Inflammatory macrophage treated with lipopolysaccharide for 1 hour (primary cell): ENCODE measurements at regions not wholly inside any gene's neighbourhood (a gene's known extent, or its start where the extent isn't known, plus 50 kb on each side); places are given as distances from the start of the nearest gene placed in this dataset.
"Not testable (repeated sequence)": the region's sequence is repeated elsewhere in the genome, so short reads cannot be mapped to it uniquely, and the experiment has no call there.

Source experiments
- DNase-seq, 2 donors: peaks; one replicate each; pipeline ENCODE4 v3.0.0-alpha.2; 2020 to 2022

GRCh38 chr6:155543166-155543847 is 87.7 kb upstream of the NOX3 start:
- no peak for DNase-seq

GRCh38 chr6:155542036-155542435 is 86.4 kb upstream of the NOX3 start:
- no peak for DNase-seq

DNA sequence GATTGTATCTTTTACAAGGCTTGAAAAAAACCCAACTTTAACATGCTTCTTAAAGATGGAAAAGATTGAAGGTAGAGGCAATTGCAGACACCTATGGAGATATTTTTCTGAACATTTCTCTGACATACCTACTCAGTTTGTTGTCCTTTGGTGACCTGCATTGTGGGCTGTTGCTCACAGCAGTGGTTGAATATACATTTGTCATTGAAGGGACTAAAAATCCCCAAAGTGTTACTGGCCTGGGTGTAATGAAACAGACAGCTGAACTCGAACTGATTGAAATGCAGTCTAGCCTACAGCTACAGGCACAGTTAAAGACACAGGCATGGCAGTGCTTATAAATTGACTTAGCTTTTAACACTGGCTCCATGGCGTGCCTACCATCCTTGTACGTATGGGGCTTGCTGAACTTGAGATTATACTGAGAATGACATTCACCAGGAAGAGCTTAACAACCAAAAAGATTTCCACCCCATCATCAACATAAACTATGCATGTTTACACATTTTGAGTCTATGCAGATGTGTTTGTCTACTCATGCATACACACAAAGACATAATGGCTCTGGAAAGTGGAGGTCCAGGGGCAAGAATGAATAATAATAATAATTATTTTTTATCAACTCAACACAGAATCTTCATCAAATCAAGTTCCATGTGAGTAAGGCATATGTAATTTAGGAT is 83.2 kb upstream of the NOX3 start:
- DNase-seq, result no peak

DNA sequence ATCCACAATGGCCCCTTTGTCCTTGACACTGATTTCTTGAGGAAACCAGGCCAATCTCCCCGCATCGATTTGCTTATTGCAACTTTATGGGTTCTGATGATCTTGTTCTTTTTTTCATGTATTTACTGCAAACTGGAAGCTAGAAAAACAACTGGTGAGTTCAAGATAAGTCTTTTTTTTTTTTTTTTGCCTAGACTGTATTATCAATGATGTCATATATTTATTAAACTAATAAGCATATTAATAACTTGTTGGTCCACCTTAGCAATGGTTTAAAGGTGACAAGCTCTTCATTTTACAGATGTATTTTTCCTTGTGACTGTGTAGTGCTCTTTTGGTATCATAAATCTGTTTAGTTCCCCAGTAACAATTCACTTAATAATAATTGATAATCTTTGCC is 79.0 kb upstream of the NOX3 start:
- DNase-seq, result no peak

GRCh38 chr6:155530219-155530834 is 74.7 kb upstream of the NOX3 start:
- DNase-seq, result peak; percentile 37 to 63

- not testable (repeated sequence) for DNase-seq
Observed at GRCh38 chr6:155529814-155530213, 74.2 kb upstream of the NOX3 start.

- DNase-seq, result peak; percentile 72 to 88
Observed at GRCh38 chr6:155528982-155529453, 73.4 kb upstream of the NOX3 start.

- no peak for DNase-seq
Observed at GRCh38 chr6:155528335-155528734, 72.7 kb upstream of the NOX3 start.

DNA sequence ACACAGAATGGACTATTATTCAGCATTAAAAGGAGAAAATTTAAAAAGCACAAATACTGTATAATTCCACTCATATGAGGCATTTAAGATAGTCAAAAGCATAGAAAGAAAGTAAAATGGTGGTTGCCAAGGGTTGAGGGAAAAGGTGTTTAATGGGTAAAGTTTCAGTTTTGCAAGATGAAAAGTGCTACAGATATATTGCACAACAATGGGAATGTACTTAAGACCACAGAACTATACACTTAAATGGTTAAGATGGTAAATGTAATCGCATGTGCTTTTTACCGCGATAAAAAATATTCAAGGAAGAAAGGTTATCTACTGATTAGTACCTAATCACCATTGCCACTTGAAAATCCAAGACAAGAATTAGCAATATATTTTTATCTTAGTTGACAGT is 71.8 kb upstream of the NOX3 start:
- DNase-seq, result no peak

DNA sequence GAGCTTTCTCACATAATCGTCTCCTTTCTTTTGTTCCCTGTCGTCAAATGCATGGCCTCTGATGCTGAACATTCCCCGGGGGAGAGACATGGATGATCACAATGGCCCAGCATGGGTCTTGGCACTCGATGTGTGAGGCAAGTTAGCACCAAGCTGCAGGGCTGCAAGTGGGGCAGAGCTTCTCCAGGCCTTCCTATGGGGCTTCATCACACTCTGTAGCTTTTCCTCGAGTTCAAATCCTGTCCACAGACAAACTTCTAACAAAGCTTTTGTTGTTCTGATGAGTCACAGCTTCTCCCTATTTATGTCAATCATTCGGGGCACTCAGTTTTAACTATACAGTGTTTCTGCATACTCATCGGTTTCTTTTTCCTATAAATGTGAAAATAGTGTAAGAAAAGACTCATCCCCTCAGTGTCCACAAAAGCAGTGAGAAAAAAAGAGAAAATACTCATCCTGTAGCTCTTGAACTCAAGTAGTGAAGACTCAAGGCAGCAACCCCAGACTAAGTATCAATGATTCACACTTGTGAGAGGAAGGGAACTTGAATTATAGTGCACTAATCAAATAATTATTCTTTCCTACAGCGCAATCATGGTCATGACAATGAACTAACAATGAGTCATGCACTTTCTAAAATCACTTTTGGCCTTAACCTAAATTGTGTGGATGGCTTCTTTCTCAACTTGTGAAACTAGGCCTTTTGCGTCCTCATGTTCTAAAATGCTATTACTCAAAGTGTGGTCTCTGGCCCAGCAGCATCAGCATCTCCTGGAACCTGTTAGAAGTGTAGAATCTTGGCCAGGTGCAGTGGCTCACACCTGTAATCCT is 68.4 kb upstream of the NOX3 start:
- peak in 1 of 2 donors; percentile 22 for DNase-seq

DNA sequence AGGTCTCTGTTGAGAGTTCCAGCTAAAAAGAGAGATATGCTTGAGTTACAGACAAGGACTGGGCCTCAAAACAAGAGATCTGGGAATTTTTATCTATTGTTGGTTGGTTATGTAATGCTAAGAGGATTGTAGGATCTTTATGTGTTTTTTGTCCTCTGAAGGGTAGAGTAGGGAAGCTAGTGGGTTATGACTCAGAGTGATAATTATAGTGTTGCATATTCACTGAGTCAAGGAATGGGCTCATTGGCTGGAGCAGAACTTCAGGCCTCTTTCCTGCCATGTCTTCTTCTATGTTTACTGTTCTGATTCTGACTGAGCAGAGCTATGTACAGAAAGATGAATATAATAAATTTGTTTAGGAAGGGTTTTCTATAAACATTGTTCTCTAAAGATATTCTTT is 66.1 kb upstream of the NOX3 start:
- no peak for DNase-seq

- no peak for DNase-seq
Observed at GRCh38 chr6:155520078-155520477, 64.4 kb upstream of the NOX3 start.

DNA sequence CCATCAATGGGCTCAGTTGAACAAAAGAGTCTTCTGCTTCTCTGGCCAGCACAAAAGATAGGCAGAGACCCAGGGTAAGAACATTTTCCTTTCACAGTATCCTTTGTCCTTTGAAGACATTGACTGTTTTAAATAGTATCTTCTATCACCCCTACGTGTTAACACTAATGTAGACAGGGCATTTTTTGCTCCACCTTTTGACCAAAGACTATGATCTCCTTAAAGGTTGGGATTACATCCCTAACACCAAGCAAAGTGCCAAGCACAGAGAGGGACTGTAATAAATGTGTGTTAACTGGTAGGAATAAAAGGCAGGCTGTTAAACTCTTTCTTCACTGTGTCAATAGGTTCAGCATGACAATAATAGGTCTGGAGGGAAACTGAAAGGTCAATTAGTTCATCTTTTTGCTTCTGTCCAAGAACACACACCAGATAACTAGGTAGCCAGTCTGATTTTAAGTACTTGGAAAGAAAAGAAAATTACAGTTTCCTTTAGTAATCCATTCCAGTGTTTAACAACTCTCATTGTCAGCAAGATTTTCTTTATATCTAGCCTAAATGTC is 63.6 kb upstream of the NOX3 start:
- no peak for DNase-seq

DNA sequence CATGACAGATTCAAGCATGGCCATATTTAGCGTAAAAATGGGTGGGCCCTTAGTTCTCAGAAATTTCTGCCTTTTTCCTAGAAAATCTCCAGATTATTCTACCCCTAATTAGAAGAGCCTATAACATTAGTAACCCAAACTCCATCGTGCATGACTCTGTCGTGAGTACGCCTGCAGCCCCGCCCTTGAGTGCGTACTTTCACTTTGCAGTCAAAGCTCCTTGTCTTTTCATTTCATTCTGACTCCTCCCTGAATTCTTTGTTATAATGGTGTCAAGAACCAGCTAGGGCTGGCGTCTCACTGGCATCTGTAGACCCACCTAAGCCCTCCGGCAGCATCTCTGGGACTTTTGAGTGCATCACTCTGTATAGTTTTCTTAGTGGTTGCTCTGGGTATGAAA is 61.7 kb upstream of the NOX3 start:
- no peak for DNase-seq

GRCh38 chr6:155510879-155511278 is 55.2 kb upstream of the NOX3 start:
- peak in 1 of 2 donors; percentile 25 for DNase-seq

DNA sequence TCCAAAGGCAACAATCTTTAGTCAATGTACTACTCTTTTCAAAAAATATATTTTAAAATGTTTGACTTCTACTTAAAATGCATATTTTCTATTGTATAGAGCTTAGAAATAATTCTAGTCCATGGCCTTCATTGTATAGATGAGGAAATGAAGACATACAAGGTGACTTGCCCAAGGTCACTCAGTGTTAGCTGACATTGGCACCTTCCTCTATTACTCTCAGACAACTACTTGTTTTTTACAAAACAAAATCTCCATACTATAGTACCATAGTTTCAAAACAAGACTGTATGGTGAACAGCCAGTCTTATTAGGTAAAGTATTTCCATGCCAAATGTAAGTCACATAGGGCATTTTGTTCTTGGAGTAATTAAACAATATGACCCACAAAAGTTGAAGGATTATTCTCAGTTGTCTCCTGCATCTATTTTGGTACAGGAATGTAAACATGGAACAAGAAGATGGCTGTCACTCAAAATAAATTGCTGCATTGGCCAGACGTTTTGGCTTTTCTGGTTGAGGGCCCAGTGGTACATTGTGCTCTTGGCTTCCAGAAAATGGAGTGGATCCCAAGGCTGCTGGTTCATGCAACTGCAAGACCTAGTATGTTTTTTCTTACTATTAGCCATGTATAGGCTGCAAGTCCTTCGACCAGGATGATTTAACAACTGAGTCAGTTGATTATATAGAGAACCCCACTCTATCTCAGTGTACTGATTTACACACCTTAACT is 54.3 kb upstream of the NOX3 start:
- DNase-seq, result no peak

- DNase-seq, result no peak
Observed at GRCh38 chr6:155505608-155505989, 50.0 kb upstream of the NOX3 start.
